Neutrophil (primary cell): ENCODE measurements at regions not wholly inside any gene's neighbourhood (a gene's known extent, or its start where the extent isn't known, plus 50 kb on each side); places are given as distances from the start of the nearest gene placed in this dataset.

Source experiments
- H3K27ac ChIP-seq: fragments of 200-600 bp; sonication (generic); 2 replicates; pipeline ENCODE4 v1.5.1; 2016; ENCODE audit warnings: mild to moderate bottlenecking, moderate library complexity
- H3K27me3 ChIP-seq: fragments of 200-600 bp; sonication (generic); 2 replicates; pipeline ENCODE4 v1.6.0; 2016; ENCODE audit warnings: mild to moderate bottlenecking
- H3K36me3 ChIP-seq: fragments of 200-600 bp; sonication (generic); 2 replicates; pipeline ENCODE4 v1.5.1; 2017
- H3K4me1 ChIP-seq, 2 experiments: fragments of 200-600 bp in 1 of 2; sonication (generic) in 1 of 2; 1 replicate in 1 of 2; 2 replicates in 1 of 2; pipeline versions ENCODE4 v1.5.1 to v1.6.1; 2013 to 2016; ENCODE audit warnings: low read depth in 1 of 2, low read length in 1 of 2, mild to moderate bottlenecking in 1 of 2, moderate library complexity in 1 of 2; ENCODE audit not compliant: control insufficient read depth in 1 of 2, insufficient read depth in 1 of 2
- H3K4me3 ChIP-seq, 2 experiments: fragments of 200-600 bp in 1 of 2; sonication (generic) in 1 of 2; 1 replicate in 1 of 2; 2 replicates in 1 of 2; pipeline ENCODE4 v1.5.1; 2013 to 2016; ENCODE audit warnings: low read depth in 1 of 2, low read length in 1 of 2, mild to moderate bottlenecking in 1 of 2, moderate library complexity in 1 of 2
- H3K9me3 ChIP-seq: fragments of 200-600 bp; sonication (generic); 2 replicates; pipeline ENCODE4 v1.5.1; 2016
- CTCF ChIP-seq: fragments of 200-600 bp; sonication (generic); IDR thresholded peaks from 2 replicates; pipeline ENCODE4 v1.5.1; 2016; ENCODE audit warnings: antibody characterized with exemption

- H3K4me1 ChIP-seq: no peaks in the 10 kb centered on the region
- no peaks in the 10 kb centered on the region for H3K9me3 ChIP-seq
- no peak overlapping the region for H3K27ac ChIP-seq
- H3K4me3 ChIP-seq: no peak overlapping the region
- no peak for TF ChIP-seq CTCF
- no peaks in the 10 kb centered on the region for H3K27me3 ChIP-seq
- no peaks in the 10 kb centered on the region for H3K36me3 ChIP-seq
Observed at GRCh38 chr5:2299388-2300220, 416.9 kb upstream of the IRX4 start.

GRCh38 chr5:2298781-2299180 is 416.1 kb upstream of the IRX4 start:
- Histone ChIP-seq H3K27ac (no peak overlapping the region), H3K4me1 (no peaks in the 10 kb centered on the region), H3K27me3 (no peaks in the 10 kb centered on the region), H3K9me3 (no peaks in the 10 kb centered on the region), H3K36me3 (no peaks in the 10 kb centered on the region), H3K4me3 (no peak overlapping the region)
- no peak for TF ChIP-seq CTCF

GRCh38 chr5:2297991-2298390 is 415.3 kb upstream of the IRX4 start:
- Histone ChIP-seq H3K9me3 (no peaks in the 10 kb centered on the region), H3K4me1 (no peaks in the 10 kb centered on the region), H3K4me3 (no peak overlapping the region), H3K27me3 (no peaks in the 10 kb centered on the region), H3K36me3 (no peaks in the 10 kb centered on the region), H3K27ac (no peak overlapping the region)
- no peak for TF ChIP-seq CTCF

GRCh38 chr5:2295476-2295875 is 412.8 kb upstream of the IRX4 start:
- no peaks in the 10 kb centered on the region for H3K27me3 ChIP-seq
- no peaks in the 10 kb centered on the region for H3K9me3 ChIP-seq
- H3K27ac ChIP-seq: no peak overlapping the region
- no peaks in the 10 kb centered on the region for H3K36me3 ChIP-seq
- no peaks in the 10 kb centered on the region for H3K4me1 ChIP-seq
- no peak for TF ChIP-seq CTCF
- no peak overlapping the region for H3K4me3 ChIP-seq

- Histone ChIP-seq H3K36me3 (no peaks in the 10 kb centered on the region), H3K27me3 (no peaks in the 10 kb centered on the region)
Observed at GRCh38 chr5:2293906-2294305, 411.2 kb upstream of the IRX4 start.

More at GRCh38 chr5:2293906-2294305, 411.2 kb upstream of the IRX4 start:
- H3K9me3 ChIP-seq: no peaks in the 10 kb centered on the region
- H3K27ac ChIP-seq: no peak overlapping the region
- TF ChIP-seq CTCF: no peak
- no peaks in the 10 kb centered on the region for H3K4me1 ChIP-seq
- no peak overlapping the region for H3K4me3 ChIP-seq
